ENCODE measurements at regions not wholly inside any gene's neighbourhood (a gene's known extent, or its start where the extent isn't known, plus 50 kb on each side); places are given as distances from the start of the nearest gene placed in this dataset.
A peak's percentile ranks its signal among the peaks of the same experiment; 100 is the strongest.

- WGBS (ENCODE audit: insufficient coverage) = no CpG with 5 or more reads among the region's 1 CpG
- no peak for DNase-seq
- Histone ChIP-seq H3K4me3 (ENCODE audit: low read length) (no peak overlapping the region), H3K9me3 (replicated peaks; ENCODE audit: control insufficient read depth, low read depth, low read length) (peaks cover 5% of the 10 kb centered on the region), H3K27ac (ENCODE audit: low read length) (no peak overlapping the region), H3K36me3 (ENCODE audit: control insufficient read depth, insufficient read depth, low read length) (no peaks in the 10 kb centered on the region), H3K27me3 (ENCODE audit: control insufficient read depth, insufficient read depth, low read length) (no peaks in the 10 kb centered on the region), H3K4me1 (ENCODE audit: control insufficient read depth, insufficient read depth, low read length) (no peaks in the 10 kb centered on the region)
Observed at GRCh38 chr2:116109471-116109870, 1667.0 kb downstream of the DPP10 start.

- Histone ChIP-seq H3K4me1 (ENCODE audit: control insufficient read depth, insufficient read depth, low read length) (no peaks in the 10 kb centered on the region), H3K9me3 (replicated peaks; ENCODE audit: control insufficient read depth, low read depth, low read length) (no peaks in the 10 kb centered on the region), H3K27ac (ENCODE audit: low read length) (no peak overlapping the region), H3K27me3 (ENCODE audit: control insufficient read depth, insufficient read depth, low read length) (no peaks in the 10 kb centered on the region), H3K4me3 (ENCODE audit: low read length) (no peak overlapping the region), H3K36me3 (ENCODE audit: control insufficient read depth, insufficient read depth, low read length) (no peaks in the 10 kb centered on the region)
- no peak for DNase-seq
- WGBS (ENCODE audit: insufficient coverage) = no CpG with 5 or more reads among the region's 1 CpG
Observed at GRCh38 chr2:116117845-116118244, 1675.4 kb downstream of the DPP10 start.

GRCh38 chr2:116132833-116133232 lies 1681.7 kb upstream of the DDX18 start:
- H3K27ac ChIP-seq (ENCODE audit: low read length) = no peak overlapping the region
- no CpG with 5 or more reads among the region's 10 CpGs for WGBS (ENCODE audit: insufficient coverage)

GRCh38 chr2:116133381-116133942 lies 1681.0 kb upstream of the DDX18 start:
- H3K27ac ChIP-seq (ENCODE audit: low read length) = no peak overlapping the region
- H3K4me3 ChIP-seq (ENCODE audit: low read length) = no peak overlapping the region
- no peaks in the 10 kb centered on the region for H3K36me3 ChIP-seq (ENCODE audit: control insufficient read depth, insufficient read depth, low read length)
- no peaks in the 10 kb centered on the region for H3K4me1 ChIP-seq (ENCODE audit: control insufficient read depth, insufficient read depth, low read length)
- WGBS (ENCODE audit: insufficient coverage) = 20% methylated on average over 7 of the region's 14 CpGs
- DNase-seq = peak; percentile 5
- H3K27me3 ChIP-seq (ENCODE audit: control insufficient read depth, insufficient read depth, low read length) = no peaks in the 10 kb centered on the region
- H3K9me3 ChIP-seq (replicated peaks; ENCODE audit: control insufficient read depth, low read depth, low read length) = peaks cover 2% of the 10 kb centered on the region

More at GRCh38 chr2:116132833-116133232, 1681.7 kb upstream of the DDX18 start:
- Histone ChIP-seq H3K36me3 (ENCODE audit: control insufficient read depth, insufficient read depth, low read length) (no peaks in the 10 kb centered on the region), H3K27me3 (ENCODE audit: control insufficient read depth, insufficient read depth, low read length) (no peaks in the 10 kb centered on the region), H3K9me3 (replicated peaks; ENCODE audit: control insufficient read depth, low read depth, low read length) (peaks cover 2% of the 10 kb centered on the region), H3K4me1 (ENCODE audit: control insufficient read depth, insufficient read depth, low read length) (no peaks in the 10 kb centered on the region), H3K4me3 (ENCODE audit: low read length) (no peak overlapping the region)
- DNase-seq = no peak

GRCh38 chr2:116141891-116142474 lies 1672.5 kb upstream of the DDX18 start:
- H3K9me3 ChIP-seq (replicated peaks; ENCODE audit: control insufficient read depth, low read depth, low read length) = peaks cover 4% of the 10 kb centered on the region
- H3K27ac ChIP-seq (ENCODE audit: low read length) = no peak overlapping the region
- H3K27me3 ChIP-seq (ENCODE audit: control insufficient read depth, insufficient read depth, low read length) = no peaks in the 10 kb centered on the region
- WGBS (ENCODE audit: insufficient coverage) = 41% methylated on average over 2 of the region's 3 CpGs
- no peaks in the 10 kb centered on the region for H3K4me1 ChIP-seq (ENCODE audit: control insufficient read depth, insufficient read depth, low read length)
- no peaks in the 10 kb centered on the region for H3K36me3 ChIP-seq (ENCODE audit: control insufficient read depth, insufficient read depth, low read length)
- no peak for DNase-seq
- H3K4me3 ChIP-seq (ENCODE audit: low read length) = no peak overlapping the region

- Histone ChIP-seq H3K4me1 (ENCODE audit: control insufficient read depth, insufficient read depth, low read length) (no peaks in the 10 kb centered on the region), H3K4me3 (ENCODE audit: low read length) (no peak overlapping the region), H3K36me3 (ENCODE audit: control insufficient read depth, insufficient read depth, low read length) (no peaks in the 10 kb centered on the region), H3K27ac (ENCODE audit: low read length) (no peak overlapping the region), H3K27me3 (ENCODE audit: control insufficient read depth, insufficient read depth, low read length) (no peaks in the 10 kb centered on the region), H3K9me3 (replicated peaks; ENCODE audit: control insufficient read depth, low read depth, low read length) (peaks cover 3% of the 10 kb centered on the region)
- DNase-seq = peak; percentile 19
- 37% methylated on average over 7 of the region's 8 CpGs for WGBS (ENCODE audit: insufficient coverage)
Observed at GRCh38 chr2:116142644-116143227, 1671.8 kb upstream of the DDX18 start.

GRCh38 chr2:116145031-116145430 lies 1669.5 kb upstream of the DDX18 start:
- no peaks in the 10 kb centered on the region for H3K27me3 ChIP-seq (ENCODE audit: control insufficient read depth, insufficient read depth, low read length)

GRCh38 chr2:116148361-116148760 lies 1666.1 kb upstream of the DDX18 start:
- no peak for DNase-seq
- Histone ChIP-seq H3K4me1 (ENCODE audit: control insufficient read depth, insufficient read depth, low read length) (no peaks in the 10 kb centered on the region), H3K27me3 (ENCODE audit: control insufficient read depth, insufficient read depth, low read length) (no peaks in the 10 kb centered on the region), H3K4me3 (ENCODE audit: low read length) (no peak overlapping the region), H3K36me3 (ENCODE audit: control insufficient read depth, insufficient read depth, low read length) (no peaks in the 10 kb centered on the region), H3K9me3 (replicated peaks; ENCODE audit: control insufficient read depth, low read depth, low read length) (peaks cover 4% of the 10 kb centered on the region), H3K27ac (ENCODE audit: low read length) (no peak overlapping the region)

More at GRCh38 chr2:116145031-116145430, 1669.5 kb upstream of the DDX18 start:
- Histone ChIP-seq H3K9me3 (replicated peaks; ENCODE audit: control insufficient read depth, low read depth, low read length) (no peaks in the 10 kb centered on the region), H3K4me3 (ENCODE audit: low read length) (no peak overlapping the region), H3K4me1 (ENCODE audit: control insufficient read depth, insufficient read depth, low read length) (no peaks in the 10 kb centered on the region), H3K36me3 (ENCODE audit: control insufficient read depth, insufficient read depth, low read length) (no peaks in the 10 kb centered on the region), H3K27ac (ENCODE audit: low read length) (no peak overlapping the region)
- DNase-seq = peak; percentile 48
- no CpG with 5 or more reads among the region's 4 CpGs for WGBS (ENCODE audit: insufficient coverage)

- H3K9me3 ChIP-seq (replicated peaks; ENCODE audit: control insufficient read depth, low read depth, low read length) = peaks cover 13% of the 10 kb centered on the region
- no peak overlapping the region for H3K4me3 ChIP-seq (ENCODE audit: low read length)
- no peak for DNase-seq
- no peaks in the 10 kb centered on the region for H3K27me3 ChIP-seq (ENCODE audit: control insufficient read depth, insufficient read depth, low read length)
- no peak overlapping the region for H3K27ac ChIP-seq (ENCODE audit: low read length)
- no peaks in the 10 kb centered on the region for H3K4me1 ChIP-seq (ENCODE audit: control insufficient read depth, insufficient read depth, low read length)
- 100% methylated on average over 1 of the region's 3 CpGs for WGBS (ENCODE audit: insufficient coverage)
- H3K36me3 ChIP-seq (ENCODE audit: control insufficient read depth, insufficient read depth, low read length) = no peaks in the 10 kb centered on the region
Observed at GRCh38 chr2:116153729-116154128, 1660.8 kb upstream of the DDX18 start.

GRCh38 chr2:116160657-116161056 lies 1653.8 kb upstream of the DDX18 start:
- WGBS (ENCODE audit: insufficient coverage) = 71% methylated on average over 3 of the region's 5 CpGs
- H3K9me3 ChIP-seq (replicated peaks; ENCODE audit: control insufficient read depth, low read depth, low read length) = peaks cover 29% of the 10 kb centered on the region

More at GRCh38 chr2:116160657-116161056, 1653.8 kb upstream of the DDX18 start:
- DNase-seq = no peak
- no peak overlapping the region for H3K27ac ChIP-seq (ENCODE audit: low read length)
- no peaks in the 10 kb centered on the region for H3K27me3 ChIP-seq (ENCODE audit: control insufficient read depth, insufficient read depth, low read length)
- no peak overlapping the region for H3K4me3 ChIP-seq (ENCODE audit: low read length)
- H3K4me1 ChIP-seq (ENCODE audit: control insufficient read depth, insufficient read depth, low read length) = no peaks in the 10 kb centered on the region
- H3K36me3 ChIP-seq (ENCODE audit: control insufficient read depth, insufficient read depth, low read length) = no peaks in the 10 kb centered on the region

Measured in muscle of leg (tissue), 3 donors.